HepG2 (cell line): ENCODE measurements at regions not wholly inside any gene's neighbourhood (a gene's known extent, or its start where the extent isn't known, plus 50 kb on each side); places are given as distances from the start of the nearest gene placed in this dataset.

Experiments used
- ATAC-seq: fragments of 200-7000 bp; cut with Tn5 transposase; 3 replicates; pipeline ENCODE4 v1.9.1; 2020; ENCODE audit warnings: mild to moderate bottlenecking, moderate library complexity
- BruUV-seq: library from RNA; stranded (reverse); fragments of 400-500 nt; replicated peaks from 2 replicates; lab custom pipeline; 2021; lab: Mats Ljungman, UMichigan
- CTCF ChIA-PET: fragments of 300-600 bp; formaldehyde crosslinking; extraction: SDS; loops from one replicate; lab custom pipeline; 2021; ENCODE audit warnings: low total read pairs, inconsistent platforms, low intra/inter-chr PET ratio; lab: Yijun Ruan, JAX
- POLR2A ChIA-PET: fragments of 350-600 bp; sonication (Branson Sonifier 250); formaldehyde crosslinking; loops from one replicate; lab custom pipeline; 2020; ENCODE audit warnings: antibody characterized with exemption, inconsistent platforms; lab: Yijun Ruan, JAX
- DNase-seq: peaks from one replicate; pipeline ENCODE4 v3.0.0-alpha.2; 2015; ENCODE audit warnings: low spot score
- FAIRE-seq: peaks from 3 replicates; lab custom pipeline; 2011; peaks lifted over from hg19 to GRCh38; lab: Jason Lieb, UNC
- H2AFZ ChIP-seq: one replicate; pipeline ENCODE4 v1.6.1; 2011; ENCODE audit warnings: low read length, inconsistent platforms
- H3K27ac ChIP-seq: fragments of 300-600 bp; 3 replicates; pipeline ENCODE4 v1.8.0; 2011; ENCODE audit warnings: mixed run types, mild to moderate bottlenecking, mixed read lengths, low read length, inconsistent platforms; ENCODE audit not compliant: insufficient read depth; ENCODE audit errors: extremely low read length
- H3K27me3 ChIP-seq, 2 experiments: fragments of 200-600 bp in 1 of 2; 2 replicates in 1 of 2; 3 replicates in 1 of 2; pipeline versions ENCODE4 v1.6.0 to v1.8.0; 2011; ENCODE audit warnings: low read length in 2 of 2, mild to moderate bottlenecking in 2 of 2, moderate library complexity in 2 of 2, inconsistent platforms in 1 of 2; ENCODE audit not compliant: insufficient read depth in 2 of 2, control insufficient read depth in 1 of 2
- H3K36me3 ChIP-seq, 2 experiments: fragments of 200-600 bp in 1 of 2; replicated peaks in 1 of 2; 2 replicates in 1 of 2; 3 replicates in 1 of 2; pipeline versions ENCODE4 v1.5.1 to v1.8.0; 2011; ENCODE audit warnings: low read length in 2 of 2, inconsistent platforms in 1 of 2; ENCODE audit not compliant: insufficient read depth in 2 of 2, control insufficient read depth in 1 of 2
- H3K4me1 ChIP-seq: 2 replicates; pipeline ENCODE4 v1.5.1; 2012; ENCODE audit warnings: low read length, inconsistent platforms; ENCODE audit not compliant: insufficient read depth
- H3K4me2 ChIP-seq: 2 replicates; pipeline ENCODE4 v1.6.0; 2011; ENCODE audit warnings: low read depth, low read length, inconsistent platforms
- H3K4me3 ChIP-seq, 3 experiments: fragments of 200-600 bp in 1 of 3; sonication (generic), shearing (Covaris generic) in 1 of 3; replicated peaks in 1 of 3; 2 replicates each; pipeline ENCODE4 v1.5.1; 2011 to 2016; ENCODE audit warnings: low read length in 3 of 3, inconsistent platforms in 2 of 3, low read depth in 2 of 3, mild to moderate bottlenecking in 2 of 3, control low read depth in 1 of 3, mixed read lengths in 1 of 3; ENCODE audit not compliant: insufficient read depth in 1 of 3
- H3K79me2 ChIP-seq: one replicate; pipeline ENCODE4 v1.6.1; 2011; ENCODE audit warnings: low read length, inconsistent platforms; ENCODE audit not compliant: insufficient read depth
- H3K9ac ChIP-seq: 2 replicates; pipeline ENCODE4 v1.6.0; 2011; ENCODE audit warnings: mild to moderate bottlenecking, low read depth, low read length, inconsistent platforms; ENCODE audit not compliant: insufficient read depth
- H3K9me3 ChIP-seq: 2 replicates; pipeline ENCODE4 v1.5.1; 2012; ENCODE audit warnings: mild to moderate bottlenecking, low read length
- H4K20me1 ChIP-seq: 2 replicates; pipeline ENCODE4 v1.6.0; 2011; ENCODE audit warnings: inconsistent platforms, mild to moderate bottlenecking, low read length, moderate library complexity; ENCODE audit not compliant: insufficient read depth
- CC2D1A ChIP-seq: sonication (generic); formaldehyde crosslinking; IDR thresholded peaks from 2 replicates; pipeline ENCODE4 v1.8.1; 2023; ENCODE audit warnings: mild to moderate bottlenecking, missing genetic modification reagents
- CERS6 ChIP-seq: sonication (generic); formaldehyde crosslinking; IDR thresholded peaks from 2 replicates; pipeline ENCODE4 v1.5.0; 2020; ENCODE audit warnings: missing genetic modification reagents
- EEA1 ChIP-seq: sonication (generic); formaldehyde crosslinking; IDR thresholded peaks from 2 replicates; pipeline ENCODE4 v1.5.1; 2020; ENCODE audit warnings: mild to moderate bottlenecking, missing genetic modification reagents, borderline replicate concordance
- HOXA7 ChIP-seq: sonication (generic); formaldehyde crosslinking; IDR thresholded peaks from 2 replicates; pipeline ENCODE4 v1.8.1; 2022; ENCODE audit warnings: mild to moderate bottlenecking, missing genetic modification reagents, moderate library complexity
- KDM1A ChIP-seq: IDR thresholded peaks from 2 replicates; pipeline ENCODE4 v1.6.1; 2016; ENCODE audit warnings: missing compliant biosample characterization
- NCOA2 ChIP-seq: sonication (generic); formaldehyde crosslinking; IDR thresholded peaks from 2 replicates; pipeline ENCODE4 v1.8.0; 2022; ENCODE audit warnings: inconsistent platforms
- PCBP2 ChIP-seq: fragments of 200-400 bp; formaldehyde crosslinking; optimal IDR thresholded peaks from 2 replicates; pipeline ENCODE3; 2018; ENCODE audit warnings: low read length, low read depth; ENCODE audit not compliant: poor library complexity, severe bottlenecking
- PHF21A ChIP-seq: sonication (generic); formaldehyde crosslinking; IDR thresholded peaks from 2 replicates; pipeline ENCODE4 v1.5.0; 2020; ENCODE audit warnings: mild to moderate bottlenecking, missing genetic modification reagents
- POLR2G ChIP-seq: fragments of 200-400 bp; formaldehyde crosslinking; IDR thresholded peaks from 2 replicates; pipeline ENCODE4 v1.6.1; 2018; ENCODE audit warnings: mild to moderate bottlenecking, low read depth, low read length, moderate library complexity
- SALL1 ChIP-seq: sonication (generic); formaldehyde crosslinking; IDR thresholded peaks from 2 replicates; pipeline ENCODE4 v1.8.0; 2022; ENCODE audit warnings: mild to moderate bottlenecking, missing genetic modification reagents
- SKI ChIP-seq: fragments of 450-650 bp; IDR thresholded peaks from one replicate; pipeline ENCODE4 v1.6.1; 2018; ENCODE audit warnings: mild to moderate bottlenecking; ENCODE audit not compliant: partially characterized antibody
- SKIL ChIP-seq: sonication (generic); formaldehyde crosslinking; IDR thresholded peaks from 2 replicates; pipeline ENCODE4 v1.8.0; 2022; ENCODE audit warnings: missing genetic modification reagents, mild to moderate bottlenecking, moderate library complexity, borderline replicate concordance
- ZFAT ChIP-seq: sonication (generic); formaldehyde crosslinking; conservative IDR thresholded peaks from 2 replicates; pipeline ENCODE4 v1.8.1; 2023; ENCODE audit warnings: missing genetic modification reagents, inconsistent platforms
- ZNF292 ChIP-seq: sonication (generic); formaldehyde crosslinking; IDR thresholded peaks from 2 replicates; pipeline ENCODE4 v1.8.1; 2022; ENCODE audit warnings: mild to moderate bottlenecking, low read depth, missing genetic modification reagents, borderline replicate concordance
- WGBS: methylation state at CpG from one replicate; pipeline ENCODE4 v1.1.6; 2017; ENCODE audit warnings: low lambda C conversion rate; 5-methylcytosine and 5-hydroxymethylcytosine counted together
- in situ Hi-C: cut with HindIII; loops from 2 replicates; pipeline ENCODE4 v1.10.0; 2017; ENCODE audit warnings: low pct_unique_long_range_greater_than_20kb; ENCODE audit not compliant: extremely low pct_ligation_motif_present
- intact Hi-C: fragments of 100-400 bp; cut with micrococcal nuclease; formaldehyde crosslinking; loops from one replicate; pipeline ENCODE4 v1.10.0; 2022; ENCODE audit not compliant: unreplicated experiment
- TF ChIP-seq, protein P1 (sequence below): sonication (generic); formaldehyde crosslinking; IDR thresholded peaks from 2 replicates; pipeline ENCODE4 v1.8.0; 2022; ENCODE audit warnings: mild to moderate bottlenecking, missing genetic modification reagents

DNA sequence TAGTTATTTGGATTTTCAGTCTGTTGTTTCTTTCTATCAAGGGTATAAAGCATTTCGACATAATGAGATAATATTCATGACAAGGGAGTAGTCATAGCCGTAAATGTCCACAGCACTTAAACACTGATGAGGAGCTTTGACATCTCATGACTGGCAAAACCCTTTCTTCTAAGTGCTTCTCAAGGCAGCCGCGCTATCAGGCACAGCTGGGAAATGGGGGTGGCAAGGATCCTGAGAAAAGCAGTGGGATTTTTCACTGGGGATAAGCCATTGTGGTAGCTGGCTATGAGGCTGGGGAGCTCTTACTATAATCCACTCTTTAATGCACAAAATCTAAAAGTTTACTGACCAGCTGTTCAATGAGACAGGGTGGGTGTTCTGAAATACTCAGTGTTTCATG, 493.2 kb upstream of the KLF6 start:
- no peak for TF ChIP-seq SALL1
- no peak for TF ChIP-seq NCOA2
- no peak for TF ChIP-seq CC2D1A (CRISPR knock-in tag)
- no peak for TF ChIP-seq SKIL (CRISPR knock-in tag)
- no peak for TF ChIP-seq SKI
- no peak for TF ChIP-seq KDM1A (CRISPR knock-in tag)
- no peak for TF ChIP-seq ZNF292 (CRISPR knock-in tag)
- no peak for TF ChIP-seq PHF21A
- TF ChIP-seq, protein P1, sequence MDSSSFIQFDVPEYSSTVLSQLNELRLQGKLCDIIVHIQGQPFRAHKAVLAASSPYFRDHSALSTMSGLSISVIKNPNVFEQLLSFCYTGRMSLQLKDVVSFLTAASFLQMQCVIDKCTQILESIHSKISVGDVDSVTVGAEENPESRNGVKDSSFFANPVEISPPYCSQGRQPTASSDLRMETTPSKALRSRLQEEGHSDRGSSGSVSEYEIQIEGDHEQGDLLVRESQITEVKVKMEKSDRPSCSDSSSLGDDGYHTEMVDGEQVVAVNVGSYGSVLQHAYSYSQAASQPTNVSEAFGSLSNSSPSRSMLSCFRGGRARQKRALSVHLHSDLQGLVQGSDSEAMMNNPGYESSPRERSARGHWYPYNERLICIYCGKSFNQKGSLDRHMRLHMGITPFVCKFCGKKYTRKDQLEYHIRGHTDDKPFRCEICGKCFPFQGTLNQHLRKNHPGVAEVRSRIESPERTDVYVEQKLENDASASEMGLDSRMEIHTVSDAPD (CRISPR knock-in tag), result no peak
- no peak for TF ChIP-seq EEA1
- TF ChIP-seq PCBP2, result no peak
- no peak for TF ChIP-seq CERS6
- TF ChIP-seq POLR2G, result no peak
- TF ChIP-seq ZFAT (CRISPR knock-in tag), result no peak
- TF ChIP-seq HOXA7 (CRISPR knock-in tag), result no peak
- FAIRE-seq (no peak), DNase-seq (no peak), ATAC-seq (no peak)
- Histone ChIP-seq H2AFZ (no peak overlapping the region), H3K27ac (no peak overlapping the region), H3K9me3 (no peaks in the 10 kb centered on the region), H4K20me1 (no peaks in the 10 kb centered on the region), H3K27me3 (peaks cover 0 to 11% of the 10 kb centered on the region in 2 experiments; a peak in 1 of 5 replicates), H3K9ac (no peak overlapping the region), H3K79me2 (no peaks in the 10 kb centered on the region), H3K4me2 (no peak overlapping the region), H3K4me1 (no peaks in the 10 kb centered on the region), H3K4me3 (no peak overlapping the region), H3K36me3 (no peaks in the 10 kb centered on the region)
- ChIA-PET POLR2A (no interaction called here), CTCF (no interaction called here)
- in situ Hi-C loops, result no loop called here
- intact Hi-C loops, result no loop called here
- no TSS peak for BruUV-seq
- 30% methylated on average over 4 of the region's 4 CpGs for WGBS
